ENCODE measurements at regions not wholly inside any gene's neighbourhood (a gene's known extent, or its start where the extent isn't known, plus 50 kb on each side); places are given as distances from the start of the nearest gene placed in this dataset.

GRCh38 chr6:71123051-71123450 is 165.6 kb upstream of the OGFRL1 start:
- H3K4me3 Mint-ChIP-seq, result no peak overlapping the region
- no peaks in the 10 kb centered on the region for H4K20me1 ChIP-seq (ENCODE audit: control insufficient read depth, insufficient read depth, insufficient read length)
- H3K23ac ChIP-seq (ENCODE audit: insufficient read length, low read depth, low read length), result no peak overlapping the region
- no peak overlapping the region for H3T11ph ChIP-seq (ENCODE audit: low read length)
- no peak overlapping the region for H4K5ac ChIP-seq (ENCODE audit: insufficient read length, low read depth, low read length)
- no peak overlapping the region for H4K91ac ChIP-seq (ENCODE audit: insufficient read length, low read depth, low read length)
- no peak overlapping the region for H3K27ac ChIP-seq (ENCODE audit: insufficient read length, low read depth, low read length)
- no peak overlapping the region for H3K18ac ChIP-seq (ENCODE audit: insufficient read length, low read depth, low read length)
- H3K4me1 Mint-ChIP-seq, result peaks cover 12 to 15% of the 10 kb centered on the region in 2 experiments
- H3K27ac Mint-ChIP-seq, result no peak overlapping the region; a peak in 1 of 7 replicates
- peaks cover 4% of the 10 kb centered on the region; the same call in 1 of the 2 replicates for H3K4me1 ChIP-seq (ENCODE audit: insufficient read depth, low read length)
- H3K56ac ChIP-seq (ENCODE audit: insufficient read length, low read depth, low read length), result no peak overlapping the region
- H3K4ac ChIP-seq (ENCODE audit: low read depth, low read length), result no peak overlapping the region
- H3K4me2 ChIP-seq (ENCODE audit: insufficient read depth, insufficient read length, low read length), result no peak overlapping the region
- no peak overlapping the region for H2BK5ac ChIP-seq (ENCODE audit: insufficient read length, low read length)
- H3K36me3 Mint-ChIP-seq (ENCODE audit: insufficient read depth in 1 of 3, low read depth in 3 of 3), result peaks cover 0 to 8% (median 5%) of the 10 kb centered on the region in 3 experiments; a peak in 4 of 7 replicates
- no peak overlapping the region for H2AFZ ChIP-seq (ENCODE audit: low read length)
- H2AK5ac ChIP-seq (ENCODE audit: insufficient read length, low read length), result no peak overlapping the region
- no peak for TF ChIP-seq CTCF (conservative IDR thresholded peaks at IDR 0.05)
- H3K27me3 Mint-ChIP-seq (ENCODE audit: low read depth), result no peaks in the 10 kb centered on the region; the same call in 1 of the 2 replicates
- H3K27me3 ChIP-seq (ENCODE audit: insufficient read depth, low read length), result no peaks in the 10 kb centered on the region
- H2BK20ac ChIP-seq (ENCODE audit: low read depth, low read length, poor library complexity, severe bottlenecking), result no peak overlapping the region
- H3K9me3 Mint-ChIP-seq, result peaks cover 8 to 11% of the 10 kb centered on the region in 2 experiments; a peak in 3 of 5 replicates
- no peaks in the 10 kb centered on the region for H3K79me2 ChIP-seq (ENCODE audit: insufficient read depth, low read length)
- H3K14ac ChIP-seq (ENCODE audit: insufficient read depth, low read length), result no peak overlapping the region
- no peak overlapping the region for H4K8ac ChIP-seq (replicated peaks; ENCODE audit: insufficient read length, low read depth, low read length)
- H2BK15ac ChIP-seq (ENCODE audit: low read depth, low read length), result no peak overlapping the region
- no peak overlapping the region for H2BK12ac ChIP-seq (ENCODE audit: insufficient read length, low read depth, low read length)
- H3K23me2 ChIP-seq (ENCODE audit: insufficient read length, low read depth, low read length, poor library complexity, severe bottlenecking), result no peaks in the 10 kb centered on the region
- H3K9ac ChIP-seq (ENCODE audit: extremely low read depth, insufficient read length, low read length), result no peak overlapping the region
- WGBS (ENCODE audit: extremely low coverage, insufficient read length, low lambda C conversion rate), result no CpG with 5 or more reads among the region's 1 CpG
- H3K79me1 ChIP-seq (ENCODE audit: insufficient read depth, low read depth, low read length, poor library complexity, severe bottlenecking), result no peaks in the 10 kb centered on the region
- no peaks in the 10 kb centered on the region for H3K9me3 ChIP-seq (ENCODE audit: control insufficient read depth, low read depth, low read length)
- no peak for DNase-seq
- H2BK120ac ChIP-seq (ENCODE audit: low read depth, low read length, poor library complexity, severe bottlenecking), result no peak overlapping the region
